Esophagus squamous epithelium (tissue), 5 donors: ENCODE measurements at regions not wholly inside any gene's neighbourhood (a gene's known extent, or its start where the extent isn't known, plus 50 kb on each side); places are given as distances from the start of the nearest gene placed in this dataset.

Experiments
- DNase-seq: peaks from one replicate; lab custom pipeline; 2025; lab: John Stamatoyannopoulos, UW
- H3K27ac ChIP-seq, 4 donors: fragments of 200-600 bp; sonication (generic); one replicate each; pipeline ENCODE4 v1.5.1; 2016 to 2019; ENCODE audit warnings: mild to moderate bottlenecking in 1 of 4
- H3K27me3 ChIP-seq, 4 donors: fragments of 200-600 bp; sonication (generic); 1 replicate in 3 of 4; 2 replicates in 1 of 4; pipeline versions ENCODE4 v1.5.1 to v1.6.0; 2017 to 2021; ENCODE audit warnings: antibody characterized with exemption in 1 of 4
- H3K36me3 ChIP-seq, 3 donors: fragments of 200-600 bp; sonication (generic); one replicate each; pipeline ENCODE4 v1.5.1; 2016 to 2019
- H3K4me1 ChIP-seq, 3 donors: fragments of 200-600 bp; sonication (generic); one replicate each; pipeline ENCODE4 v1.5.1; 2017 to 2019
- H3K4me3 ChIP-seq, 4 donors: fragments of 200-600 bp; sonication (generic); 1 replicate in 3 of 4; 2 replicates in 1 of 4; pipeline ENCODE4 v1.5.1; 2016 to 2019; ENCODE audit warnings: mild to moderate bottlenecking in 2 of 4, moderate library complexity in 1 of 4
- H3K9me3 ChIP-seq, 3 donors: fragments of 200-600 bp; sonication (generic); one replicate each; pipeline ENCODE4 v1.5.1; 2016 to 2019
- POLR2A ChIP-seq, 4 donors: fragments of 450-650 bp; IDR thresholded peaks; one replicate each; pipeline ENCODE4 v1.6.1; 2017; ENCODE audit warnings: antibody characterized with exemption in 4 of 4, mild to moderate bottlenecking in 4 of 4, moderate library complexity in 3 of 4
- WGBS, 2 donors: methylation state at CpG; one replicate each; pipeline ENCODE4 v1.1.5; 2018; 5-methylcytosine and 5-hydroxymethylcytosine counted together
- intact Hi-C: fragments of 100-400 bp; cut with DNase I; formaldehyde crosslinking; loops from one replicate; pipeline ENCODE4 v1.15.0; 2022
- TF ChIP-seq, protein P1 (sequence below), 6 experiments: fragments of 450-650 bp in 4 of 6; fragments of 200-600 bp in 2 of 6; sonication (generic) in 2 of 6; IDR thresholded peaks; one replicate each; pipeline ENCODE4 v1.5.1; 2016 to 2019; ENCODE audit warnings: antibody characterized with exemption in 6 of 6, mild to moderate bottlenecking in 4 of 6, moderate library complexity in 4 of 6
- donor health status: DM: yes; HTN: yes; CAD: no.

- H3K27ac ChIP-seq: no peak overlapping the region
- H3K36me3 ChIP-seq: no peaks in the 10 kb centered on the region
- intact Hi-C loops: no loop called here
- 61 to 64% methylated on average over 2 of the region's 2 CpGs for WGBS, 2 donors
- no peaks in the 10 kb centered on the region for H3K27me3 ChIP-seq
- DNase-seq: no peak
- peaks cover 0 to 3% (median 0%) of the 10 kb centered on the region in 3 donors for H3K9me3 ChIP-seq
- no peaks in the 10 kb centered on the region for H3K4me1 ChIP-seq
- no peak overlapping the region for H3K4me3 ChIP-seq
- no peak for TF ChIP-seq POLR2A (IDR thresholded peaks at IDR 0.05)
Observed at GRCh38 chr6:91305755-91306154, 718.9 kb upstream of the MAP3K7 start.

GRCh38 chr6:91304521-91304920 is 717.6 kb upstream of the MAP3K7 start:
- Histone ChIP-seq H3K9me3 (peaks cover 0 to 3% (median 0%) of the 10 kb centered on the region in 3 donors), H3K4me3 (no peak overlapping the region), H3K36me3 (no peaks in the 10 kb centered on the region), H3K27ac (no peak overlapping the region), H3K4me1 (no peaks in the 10 kb centered on the region), H3K27me3 (no peaks in the 10 kb centered on the region)
- 45 to 47% methylated on average over 3 of the region's 3 CpGs for WGBS, 2 donors
- intact Hi-C loops: no loop called here
- DNase-seq: no peak
- no peak for TF ChIP-seq POLR2A (IDR thresholded peaks at IDR 0.05)
- TF ChIP-seq, protein P1, sequence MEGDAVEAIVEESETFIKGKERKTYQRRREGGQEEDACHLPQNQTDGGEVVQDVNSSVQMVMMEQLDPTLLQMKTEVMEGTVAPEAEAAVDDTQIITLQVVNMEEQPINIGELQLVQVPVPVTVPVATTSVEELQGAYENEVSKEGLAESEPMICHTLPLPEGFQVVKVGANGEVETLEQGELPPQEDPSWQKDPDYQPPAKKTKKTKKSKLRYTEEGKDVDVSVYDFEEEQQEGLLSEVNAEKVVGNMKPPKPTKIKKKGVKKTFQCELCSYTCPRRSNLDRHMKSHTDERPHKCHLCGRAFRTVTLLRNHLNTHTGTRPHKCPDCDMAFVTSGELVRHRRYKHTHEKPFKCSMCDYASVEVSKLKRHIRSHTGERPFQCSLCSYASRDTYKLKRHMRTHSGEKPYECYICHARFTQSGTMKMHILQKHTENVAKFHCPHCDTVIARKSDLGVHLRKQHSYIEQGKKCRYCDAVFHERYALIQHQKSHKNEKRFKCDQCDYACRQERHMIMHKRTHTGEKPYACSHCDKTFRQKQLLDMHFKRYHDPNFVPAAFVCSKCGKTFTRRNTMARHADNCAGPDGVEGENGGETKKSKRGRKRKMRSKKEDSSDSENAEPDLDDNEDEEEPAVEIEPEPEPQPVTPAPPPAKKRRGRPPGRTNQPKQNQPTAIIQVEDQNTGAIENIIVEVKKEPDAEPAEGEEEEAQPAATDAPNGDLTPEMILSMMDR (IDR thresholded peaks at IDR 0.05): no peak

GRCh38 chr6:91303326-91303725 is 716.5 kb upstream of the MAP3K7 start:
- WGBS, 2 donors: 83 to 86% methylated on average over 4 of the region's 12 CpGs
- intact Hi-C loops: no loop called here
- Histone ChIP-seq H3K4me1 (no peaks in the 10 kb centered on the region), H3K9me3 (peaks cover 0 to 3% (median 0%) of the 10 kb centered on the region in 3 donors), H3K4me3 (no peak overlapping the region), H3K27me3 (no peaks in the 10 kb centered on the region), H3K27ac (no peak overlapping the region), H3K36me3 (no peaks in the 10 kb centered on the region)
- DNase-seq: no peak
- no peak for TF ChIP-seq POLR2A (IDR thresholded peaks at IDR 0.05)
- TF ChIP-seq, protein P1 (IDR thresholded peaks at IDR 0.05): no peak

- no peak for DNase-seq
- Histone ChIP-seq H3K4me3 (no peak overlapping the region), H3K4me1 (no peaks in the 10 kb centered on the region), H3K27ac (no peak overlapping the region), H3K36me3 (no peaks in the 10 kb centered on the region), H3K27me3 (no peaks in the 10 kb centered on the region), H3K9me3 (peaks cover 0 to 3% (median 0%) of the 10 kb centered on the region in 3 donors)
- 44 to 54% methylated on average over 6 to 7 of the region's 7 CpGs for WGBS, 2 donors
- TF ChIP-seq POLR2A (IDR thresholded peaks at IDR 0.05): no peak
- TF ChIP-seq, protein P1 (IDR thresholded peaks at IDR 0.05): no peak
- intact Hi-C loops: no loop called here
Observed at GRCh38 chr6:91299544-91300491, 712.9 kb upstream of the MAP3K7 start.

DNA sequence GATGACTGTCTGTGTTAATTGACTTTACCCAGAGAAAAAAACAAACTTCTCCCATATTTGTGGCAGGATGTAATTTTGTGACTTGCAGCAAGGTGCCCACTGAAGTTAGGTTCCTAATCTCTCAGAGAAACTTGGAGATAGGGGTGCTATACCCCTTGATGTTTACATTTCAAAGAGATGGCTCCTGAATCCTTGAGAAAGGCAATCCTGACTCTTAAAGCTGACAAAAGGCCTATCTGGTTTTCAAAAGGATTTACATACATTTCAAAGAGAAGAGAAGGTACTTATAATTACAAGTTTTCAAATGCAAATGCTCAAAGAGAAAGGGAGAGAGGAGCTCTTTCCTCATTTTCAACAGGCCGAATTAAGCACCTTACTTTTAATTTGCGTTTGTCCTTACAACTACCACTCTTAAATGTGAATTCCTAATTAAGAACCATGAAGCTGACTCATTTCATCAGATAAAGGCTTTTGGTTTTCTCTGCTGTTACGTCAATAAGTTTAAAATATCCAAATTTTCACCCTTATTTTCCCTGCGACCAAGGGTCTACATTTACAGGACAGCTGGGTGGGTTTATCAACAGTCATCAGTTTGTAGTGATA is 711.8 kb upstream of the MAP3K7 start:
- no peaks in the 10 kb centered on the region for H3K4me1 ChIP-seq
- no peaks in the 10 kb centered on the region for H3K36me3 ChIP-seq
- H3K4me3 ChIP-seq: no peak overlapping the region
- H3K27me3 ChIP-seq: no peaks in the 10 kb centered on the region
- intact Hi-C loops: no loop called here
- TF ChIP-seq, protein P1 (IDR thresholded peaks at IDR 0.05): no peak
- TF ChIP-seq POLR2A (IDR thresholded peaks at IDR 0.05): no peak
- no peak overlapping the region for H3K27ac ChIP-seq
- 59 to 78% methylated on average over 4 of the region's 4 CpGs for WGBS, 2 donors
- DNase-seq: no peak
- H3K9me3 ChIP-seq: peaks cover 0 to 3% (median 0%) of the 10 kb centered on the region in 3 donors
